ENCODE measurements at regions not wholly inside any gene's neighbourhood (a gene's known extent, or its start where the extent isn't known, plus 50 kb on each side); places are given as distances from the start of the nearest gene placed in this dataset.
"Not testable (repeated sequence)": the region's sequence is repeated elsewhere in the genome, so short reads cannot be mapped to it uniquely, and the experiment has no call there.

DNA sequence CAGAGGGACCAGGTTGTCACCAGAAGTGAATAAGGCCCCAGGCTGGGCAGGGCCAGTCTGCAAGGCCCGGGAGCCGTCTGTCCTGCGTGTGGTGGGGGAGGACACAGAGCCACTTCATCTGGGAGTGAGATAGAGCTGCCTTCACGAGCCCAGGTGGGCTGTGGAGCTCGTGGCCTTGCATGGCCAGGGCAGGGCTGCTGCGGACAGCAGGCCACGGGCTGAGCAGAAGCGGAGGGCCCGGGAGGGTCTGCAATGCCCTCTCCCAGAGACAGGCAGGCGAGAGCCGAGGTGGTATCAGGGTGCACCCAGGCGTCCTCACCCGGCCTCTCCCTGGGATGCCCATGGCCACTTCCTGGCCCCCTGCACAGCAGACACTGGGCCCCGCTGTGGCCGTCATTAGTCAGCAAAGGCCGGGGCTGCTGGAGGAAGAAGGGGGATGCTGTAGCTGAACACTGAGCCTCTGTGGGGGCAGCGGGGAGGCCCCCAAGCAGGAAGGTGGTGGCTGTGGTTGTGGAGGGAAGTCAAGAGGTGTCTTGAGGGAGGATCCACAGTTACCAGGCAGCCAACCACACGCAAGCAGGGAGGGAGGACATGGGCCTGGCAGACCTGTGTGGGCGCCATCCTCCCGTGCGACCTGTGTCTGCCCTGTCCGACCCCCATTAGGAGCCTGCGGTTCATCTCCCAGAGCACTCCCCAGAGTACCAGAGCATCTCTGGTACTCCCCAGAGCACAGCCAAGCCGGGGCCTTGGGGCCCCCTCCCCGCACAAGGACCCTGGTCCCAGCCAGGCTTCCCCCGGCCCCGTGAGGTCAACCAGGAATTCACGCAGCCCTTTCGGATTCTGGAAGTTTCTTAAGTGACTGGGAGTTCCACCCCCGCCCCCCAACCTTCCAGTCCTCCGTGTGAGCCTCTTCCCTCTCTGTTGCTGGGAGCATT, 1109.5 kb downstream of the BRD1 start:
- no peaks in the 10 kb centered on the region for H3K9me3 ChIP-seq (replicated peaks in 1 of 3)

GRCh38 chr22:48717076-48717810, 1110.4 kb downstream of the BRD1 start:
- intact Hi-C loops (cut with DNase I): no loop called here
- Histone ChIP-seq H3K27me3 (no peaks in the 10 kb centered on the region), H3K27ac (no peak overlapping the region), H3K4me1 (replicated peaks in 1 of 2) (no peaks in the 10 kb centered on the region), H3K9me3 (replicated peaks in 1 of 3) (no peaks in the 10 kb centered on the region), H3K4me3 (no peak overlapping the region), H3K36me3 (replicated peaks in 1 of 2) (no peaks in the 10 kb centered on the region)
- 67 to 76% (median 73%) methylated on average over 16 to 24 of the region's 24 CpGs for WGBS, 4 donors
- no peak for DNase-seq
- no peak for TF ChIP-seq POLR2A (IDR thresholded peaks at IDR 0.05)
- TF ChIP-seq, protein P1, sequence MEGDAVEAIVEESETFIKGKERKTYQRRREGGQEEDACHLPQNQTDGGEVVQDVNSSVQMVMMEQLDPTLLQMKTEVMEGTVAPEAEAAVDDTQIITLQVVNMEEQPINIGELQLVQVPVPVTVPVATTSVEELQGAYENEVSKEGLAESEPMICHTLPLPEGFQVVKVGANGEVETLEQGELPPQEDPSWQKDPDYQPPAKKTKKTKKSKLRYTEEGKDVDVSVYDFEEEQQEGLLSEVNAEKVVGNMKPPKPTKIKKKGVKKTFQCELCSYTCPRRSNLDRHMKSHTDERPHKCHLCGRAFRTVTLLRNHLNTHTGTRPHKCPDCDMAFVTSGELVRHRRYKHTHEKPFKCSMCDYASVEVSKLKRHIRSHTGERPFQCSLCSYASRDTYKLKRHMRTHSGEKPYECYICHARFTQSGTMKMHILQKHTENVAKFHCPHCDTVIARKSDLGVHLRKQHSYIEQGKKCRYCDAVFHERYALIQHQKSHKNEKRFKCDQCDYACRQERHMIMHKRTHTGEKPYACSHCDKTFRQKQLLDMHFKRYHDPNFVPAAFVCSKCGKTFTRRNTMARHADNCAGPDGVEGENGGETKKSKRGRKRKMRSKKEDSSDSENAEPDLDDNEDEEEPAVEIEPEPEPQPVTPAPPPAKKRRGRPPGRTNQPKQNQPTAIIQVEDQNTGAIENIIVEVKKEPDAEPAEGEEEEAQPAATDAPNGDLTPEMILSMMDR (IDR thresholded peaks at IDR 0.05): no peak

More for the DNA sequence above, 1109.5 kb downstream of the BRD1 start:
- no peaks in the 10 kb centered on the region for H3K36me3 ChIP-seq (replicated peaks in 1 of 2)
- H3K4me1 ChIP-seq (replicated peaks in 1 of 2): no peaks in the 10 kb centered on the region
- intact Hi-C loops (cut with DNase I): no loop called here
- no peak for DNase-seq
- WGBS, 4 donors: 67 to 79% (median 72%) methylated on average over 14 to 31 of the region's 31 CpGs
- TF ChIP-seq, protein P1 (IDR thresholded peaks at IDR 0.05): no peak
- no peak for TF ChIP-seq POLR2A (IDR thresholded peaks at IDR 0.05)
- no peaks in the 10 kb centered on the region for H3K27me3 ChIP-seq
- H3K27ac ChIP-seq: no peak overlapping the region
- no peak overlapping the region for H3K4me3 ChIP-seq

DNA sequence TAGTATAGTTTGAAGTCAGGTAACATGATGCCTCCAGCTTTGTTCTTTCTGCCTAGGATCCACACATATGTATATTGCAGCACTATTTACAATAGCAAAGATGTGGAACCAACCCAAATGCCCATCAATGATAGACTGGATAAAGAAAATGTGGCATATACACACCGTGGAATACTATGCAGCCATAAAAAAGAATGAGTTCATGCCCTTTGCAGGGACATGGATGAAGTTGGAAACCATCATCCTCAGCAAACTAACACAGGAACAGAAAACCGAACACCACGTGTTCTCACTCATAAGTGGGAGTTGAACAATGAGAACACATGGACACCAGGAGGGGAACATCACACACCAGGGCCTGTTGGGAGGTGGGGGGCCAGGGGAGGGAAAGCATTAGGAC, 1111.5 kb downstream of the BRD1 start:
- H3K36me3 ChIP-seq (replicated peaks in 1 of 2); H3K4me1 ChIP-seq (replicated peaks in 1 of 2); DNase-seq; H3K9me3 ChIP-seq (replicated peaks in 1 of 3); H3K27ac ChIP-seq; H3K4me3 ChIP-seq; H3K27me3 ChIP-seq; intact Hi-C loops (cut with DNase I): not testable (repeated sequence)
- 64 to 91% (median 78%) methylated on average over 3 of the region's 3 CpGs for WGBS, 4 donors

- DNase-seq: no peak
- no peaks in the 10 kb centered on the region for H3K9me3 ChIP-seq (replicated peaks in 1 of 3)
- TF ChIP-seq POLR2A (IDR thresholded peaks at IDR 0.05): no peak
- TF ChIP-seq, protein P1 (IDR thresholded peaks at IDR 0.05): no peak
- 73 to 91% (median 82%) methylated on average over 2 to 4 of the region's 4 CpGs for WGBS, 4 donors
- no peak overlapping the region for H3K4me3 ChIP-seq
- intact Hi-C loops (cut with DNase I): no loop called here
- no peaks in the 10 kb centered on the region for H3K4me1 ChIP-seq (replicated peaks in 1 of 2)
- H3K27ac ChIP-seq: no peak overlapping the region
- H3K36me3 ChIP-seq (replicated peaks in 1 of 2): no peaks in the 10 kb centered on the region
- no peaks in the 10 kb centered on the region for H3K27me3 ChIP-seq
These were observed 1112.2 kb downstream of the BRD1 start for GRCh38 chr22:48715511-48715910.

Measured in adrenal gland (tissue), 9 donors.